NCI-H2029 (cell line): ENCODE measurements at regions not wholly inside any gene's neighbourhood (a gene's known extent, or its start where the extent isn't known, plus 50 kb on each side); places are given as distances from the start of the nearest gene placed in this dataset.

Experiments
- DNase-seq: peaks from one replicate; lab custom pipeline; 2025; lab: John Stamatoyannopoulos, UW

- DNase-seq, result peak; percentile 48
Observed at GRCh38 chr9:26567976-26568375, 324.6 kb downstream of the CAAP1 start.

GRCh38 chr9:26566141-26566540, 326.5 kb downstream of the CAAP1 start:
- DNase-seq, result no peak

DNA sequence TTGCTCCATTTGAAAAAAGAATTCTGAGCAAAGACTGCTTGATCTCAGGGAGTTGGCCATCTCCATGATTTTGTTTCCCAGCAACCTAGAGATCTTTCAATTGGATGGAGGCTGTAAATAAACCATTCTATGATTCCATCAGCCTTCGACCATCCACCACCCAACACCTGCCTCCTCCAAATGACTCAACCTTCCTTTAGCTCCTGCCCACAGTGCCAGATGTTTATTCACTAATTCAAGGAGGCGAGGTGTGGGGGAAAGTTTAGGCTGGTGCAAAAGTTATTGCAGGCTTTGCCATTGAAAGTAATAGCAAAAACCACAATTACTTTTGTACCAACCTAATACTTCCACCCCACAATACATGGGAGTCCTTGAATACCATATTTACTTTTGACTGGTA, 327.5 kb downstream of the CAAP1 start:
- DNase-seq, result no peak

GRCh38 chr9:26562338-26562737, 330.3 kb downstream of the CAAP1 start:
- no peak for DNase-seq

DNA sequence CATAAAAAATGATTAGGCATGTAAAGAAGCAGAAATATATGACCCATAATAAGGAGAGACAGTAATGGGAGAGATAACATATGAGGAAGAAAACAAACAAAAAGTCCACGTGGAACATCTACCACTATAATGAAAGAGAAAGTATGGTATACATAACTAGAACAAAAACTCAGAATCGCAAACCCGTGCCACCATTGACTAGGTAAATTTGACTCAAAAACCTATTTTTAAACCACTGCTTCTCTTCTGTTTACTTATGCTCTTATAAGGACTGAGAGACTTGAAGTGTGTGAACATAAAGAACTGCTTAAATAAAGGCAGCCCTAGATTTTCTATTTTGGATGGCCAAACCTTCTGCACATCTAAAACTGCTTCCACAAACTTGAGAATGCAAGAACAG, 330.7 kb downstream of the CAAP1 start:
- no peak for DNase-seq

- no peak for DNase-seq
Observed at GRCh38 chr9:26559506-26559905, 333.1 kb downstream of the CAAP1 start.

- DNase-seq, result no peak
Observed at GRCh38 chr9:26551971-26552370, 340.6 kb downstream of the CAAP1 start.

GRCh38 chr9:26551451-26551850, 341.2 kb downstream of the CAAP1 start:
- no peak for DNase-seq

DNA sequence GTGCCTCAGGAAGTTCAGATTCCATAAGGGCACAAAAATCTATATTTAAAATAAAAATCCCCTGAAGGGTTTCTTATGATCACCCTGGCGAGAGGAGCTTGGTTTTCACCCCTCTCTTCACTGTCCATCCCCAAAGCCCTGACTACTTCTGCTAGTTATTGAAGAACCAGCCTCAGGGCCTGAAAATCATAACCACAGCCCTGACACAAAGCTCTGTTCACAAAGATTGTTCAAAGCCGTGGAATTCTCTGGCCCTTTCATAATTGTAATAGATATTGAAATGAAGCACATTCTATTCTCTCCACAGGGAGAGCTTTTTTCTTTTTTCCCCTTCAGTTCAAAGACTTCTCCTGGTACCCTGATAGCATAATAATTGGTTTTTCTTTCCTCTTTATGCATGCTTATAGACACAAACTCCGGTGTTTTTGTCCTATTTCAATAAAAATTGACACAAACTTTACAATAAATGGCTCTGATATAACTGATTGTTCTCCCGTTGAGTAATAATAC, 343.8 kb downstream of the CAAP1 start:
- no peak for DNase-seq

DNA sequence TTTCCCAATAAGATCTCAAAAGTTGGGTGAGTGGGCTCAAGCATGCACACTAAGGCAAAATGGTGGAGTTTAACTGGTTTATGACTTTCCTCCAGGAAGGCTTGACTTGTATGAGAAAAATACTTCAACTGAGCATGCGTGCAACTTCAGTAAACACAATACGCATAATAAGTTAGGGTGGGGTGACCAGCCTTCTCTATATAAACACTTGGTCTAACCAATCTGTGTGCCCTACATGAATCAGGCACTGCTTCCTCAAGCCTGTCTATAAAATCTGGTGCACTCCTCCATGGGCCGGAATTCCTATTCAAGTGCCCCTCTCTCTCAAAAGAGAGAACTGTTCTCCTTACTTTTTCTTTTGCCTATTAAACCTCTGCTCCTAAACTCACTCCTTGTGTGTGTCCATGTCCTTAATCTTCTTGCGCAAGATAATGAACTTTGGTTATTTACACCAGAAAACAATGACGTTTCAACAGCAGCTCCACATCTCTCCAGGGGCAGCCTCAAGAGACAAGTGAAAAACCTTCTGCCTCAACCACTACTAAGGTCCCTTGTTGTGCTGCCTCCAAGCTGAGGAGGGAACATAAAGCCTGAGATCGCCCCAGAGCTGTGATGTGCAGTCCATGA, 352.6 kb downstream of the CAAP1 start:
- no peak for DNase-seq

GRCh38 chr9:26537211-26537610, 355.4 kb downstream of the CAAP1 start:
- DNase-seq, result no peak

DNA sequence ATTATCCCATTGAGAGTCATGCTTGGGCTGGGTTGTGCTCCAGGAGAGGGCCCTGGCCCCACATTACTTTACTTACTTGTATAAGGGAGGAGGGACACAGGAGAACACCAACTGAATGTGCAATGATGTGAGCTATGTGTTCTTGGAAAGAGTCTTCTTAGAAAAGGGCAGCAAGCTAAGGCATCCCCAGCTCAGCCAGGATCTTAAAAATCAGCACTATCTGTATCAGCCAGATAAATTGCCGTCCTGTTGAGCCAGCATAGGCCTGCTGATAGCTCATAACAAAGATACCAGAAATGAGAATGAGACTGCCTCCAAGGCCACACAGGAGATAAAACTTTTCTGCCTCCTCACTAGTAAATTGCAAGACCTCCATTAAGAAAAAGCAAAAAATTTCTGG, 357.5 kb downstream of the CAAP1 start:
- DNase-seq, result no peak

DNA sequence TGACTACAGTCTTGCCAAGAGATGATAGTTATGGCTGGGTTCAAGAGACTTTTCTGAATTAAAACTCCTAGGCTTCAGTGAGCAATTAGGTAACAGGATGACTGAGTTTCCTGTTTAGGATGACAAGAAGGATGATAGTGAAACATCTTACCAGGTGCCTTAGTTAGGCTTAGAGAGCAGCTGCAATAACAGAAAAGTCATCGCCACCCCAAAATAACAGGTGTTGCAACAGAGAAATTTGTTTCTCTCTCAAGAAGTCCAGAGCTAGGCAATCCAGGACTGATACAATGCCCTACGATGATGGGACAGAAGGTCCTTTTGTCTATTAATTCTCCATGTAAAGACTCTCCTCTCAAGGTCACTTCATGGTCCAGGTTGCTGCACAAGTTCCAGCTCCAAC, 361.8 kb downstream of the CAAP1 start:
- DNase-seq, result no peak

GRCh38 chr9:26527931-26528330, 364.7 kb downstream of the CAAP1 start:
- no peak for DNase-seq

DNA sequence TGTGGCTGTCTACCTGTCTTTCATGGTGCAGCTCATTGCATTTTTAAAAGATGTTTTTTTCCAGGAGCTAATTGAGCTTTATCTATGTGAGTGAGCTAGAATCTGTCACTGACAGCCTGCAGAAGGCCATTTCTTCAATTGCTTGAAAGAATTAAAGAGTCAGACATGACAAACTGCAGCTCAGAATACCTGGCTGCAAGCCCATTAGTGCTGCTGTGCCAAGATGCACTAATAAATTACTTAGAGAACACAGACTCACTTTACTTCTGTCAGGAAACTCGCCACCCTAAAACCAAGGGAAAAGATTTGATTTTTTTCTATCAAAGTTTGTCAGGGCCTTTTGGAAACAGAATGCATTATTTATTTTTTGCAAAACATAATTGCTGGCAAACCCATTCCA, 368.3 kb downstream of the CAAP1 start:
- DNase-seq, result no peak

GRCh38 chr9:26523577-26523976, 369.0 kb downstream of the CAAP1 start:
- no peak for DNase-seq

DNA sequence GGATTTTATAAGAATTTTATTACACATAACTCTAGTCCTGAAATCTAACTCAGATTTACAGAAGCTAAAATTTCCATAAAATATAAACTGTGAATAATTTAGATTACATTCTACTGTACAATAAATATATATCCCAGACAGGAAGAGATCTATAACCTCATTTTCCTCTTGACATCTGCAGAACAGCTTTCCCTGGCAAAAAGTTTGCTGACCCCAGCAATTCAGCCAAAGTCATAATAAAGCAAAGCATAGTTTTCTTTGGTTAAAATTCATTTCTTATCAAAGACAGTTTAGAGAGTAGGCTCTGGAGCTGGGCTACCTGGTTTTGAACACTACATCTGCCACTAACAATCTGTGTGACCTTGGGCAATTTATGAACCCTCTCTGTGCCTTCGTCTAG, 372.5 kb downstream of the CAAP1 start:
- DNase-seq, result no peak

- DNase-seq, result no peak
Observed at GRCh38 chr9:26516773-26517343, 375.7 kb downstream of the CAAP1 start.

DNA sequence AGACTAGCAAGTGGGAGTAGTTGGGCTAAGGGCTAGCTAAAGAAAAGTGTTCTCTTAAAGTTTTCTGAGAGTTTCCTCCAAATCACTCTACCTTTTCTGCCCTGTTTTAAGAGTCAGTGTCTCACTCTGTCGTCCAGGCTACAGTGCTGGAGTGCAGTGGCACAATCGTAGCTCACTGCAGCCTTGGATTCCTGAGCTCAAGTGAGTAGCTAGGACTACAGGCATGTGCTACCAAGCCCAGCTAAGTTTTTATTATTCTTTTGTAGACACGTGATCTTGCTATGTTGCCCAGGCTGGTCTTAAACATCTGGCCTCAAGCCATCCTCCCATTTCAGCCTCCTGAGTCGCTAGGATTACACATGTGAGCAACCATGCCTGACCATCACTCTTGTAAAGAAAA, 378.9 kb downstream of the CAAP1 start:
- no peak for DNase-seq

DNA sequence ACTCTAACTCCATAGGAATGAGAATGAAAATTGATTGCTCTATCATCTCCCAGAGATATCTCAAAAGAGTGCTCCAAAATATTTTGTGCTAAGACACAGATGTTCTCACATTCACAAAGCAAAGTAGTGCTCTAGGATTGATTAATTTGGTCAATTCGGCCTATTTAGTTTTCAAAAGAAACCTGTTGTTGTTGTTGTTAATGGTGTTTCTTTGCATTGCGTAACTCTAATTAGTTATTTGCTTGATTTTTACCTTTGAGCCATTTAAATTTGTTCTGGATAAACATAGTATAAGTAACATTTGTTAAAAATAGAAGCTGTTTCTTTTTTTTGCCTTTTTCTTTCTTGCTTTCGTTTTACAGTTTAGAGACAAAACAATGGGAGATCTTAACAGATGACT, 382.5 kb downstream of the CAAP1 start:
- no peak for DNase-seq

DNA sequence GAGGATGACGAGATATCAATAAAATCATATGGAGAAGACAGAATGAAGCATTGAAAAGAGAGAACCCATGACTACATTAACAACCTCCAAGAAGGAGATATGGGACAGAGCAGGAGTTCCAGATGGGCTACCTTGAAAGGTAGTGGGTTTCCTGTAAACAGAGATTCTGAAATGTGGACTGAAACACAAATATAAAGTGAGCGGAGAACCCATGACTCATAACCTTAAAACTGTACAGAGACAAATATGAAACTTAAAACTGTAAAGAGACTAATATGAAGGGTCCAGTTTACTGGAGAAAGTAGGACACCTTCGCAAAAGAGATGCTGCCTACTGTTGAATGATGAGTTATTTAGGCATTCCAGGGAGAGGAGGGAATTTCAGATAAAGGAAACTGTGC, 383.7 kb downstream of the CAAP1 start:
- DNase-seq, result no peak

- no peak for DNase-seq
Observed at GRCh38 chr9:26504057-26504456, 388.5 kb downstream of the CAAP1 start.

DNA sequence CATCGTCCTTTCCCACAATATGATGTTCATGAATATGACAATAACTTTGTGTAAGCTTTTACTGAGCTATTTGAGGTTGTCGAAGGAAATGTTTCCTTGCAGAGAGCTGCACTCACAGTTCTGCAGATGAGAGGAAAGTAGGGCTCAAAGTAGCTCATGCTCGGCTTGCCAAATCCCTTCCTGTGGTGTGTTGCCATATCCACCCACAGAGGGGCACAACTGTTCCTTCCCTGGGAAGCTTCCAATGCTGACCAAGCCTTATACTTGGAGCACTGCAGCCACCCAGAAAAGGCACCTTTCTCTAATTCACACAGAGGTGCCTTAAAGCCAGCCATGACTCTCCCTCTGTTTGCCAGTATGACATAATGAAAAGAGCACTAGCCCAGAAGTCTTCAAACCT, 390.3 kb downstream of the CAAP1 start:
- DNase-seq, result no peak

DNA sequence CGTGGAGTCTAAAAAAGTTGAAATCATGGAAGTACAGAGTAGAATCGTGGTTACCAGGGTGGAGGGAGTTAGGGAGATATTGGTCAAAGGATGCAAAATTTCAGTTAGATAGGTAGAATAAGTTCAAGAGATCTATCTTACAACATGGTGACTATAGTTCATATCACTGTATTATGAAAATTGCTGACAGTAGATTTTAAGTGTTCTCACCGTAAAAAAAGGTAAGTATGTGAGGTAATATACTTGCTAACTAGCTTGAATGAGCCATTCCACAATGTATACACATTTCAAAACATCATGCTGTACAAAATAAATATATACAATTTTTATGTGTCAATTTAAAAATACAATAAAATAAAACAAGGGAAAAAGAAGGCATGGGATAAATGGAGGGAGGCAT, 392.1 kb downstream of the CAAP1 start:
- no peak for DNase-seq
